HG03060 (cell line): ENCODE measurements at regions not wholly inside any gene's neighbourhood (a gene's known extent, or its start where the extent isn't known, plus 50 kb on each side); places are given as distances from the start of the nearest gene placed in this dataset.
"Not testable (repeated sequence)": the region's sequence is repeated elsewhere in the genome, so short reads cannot be mapped to it uniquely, and the experiment has no call there.

Source experiments
- ATAC-seq: cut with Tn5 transposase; IDR thresholded peaks from one replicate; pipeline ENCODE4 v1.9.1; 2021; ENCODE audit warnings: low read depth, moderate number of reproducible peaks; ENCODE audit not compliant: unreplicated experiment

DNA sequence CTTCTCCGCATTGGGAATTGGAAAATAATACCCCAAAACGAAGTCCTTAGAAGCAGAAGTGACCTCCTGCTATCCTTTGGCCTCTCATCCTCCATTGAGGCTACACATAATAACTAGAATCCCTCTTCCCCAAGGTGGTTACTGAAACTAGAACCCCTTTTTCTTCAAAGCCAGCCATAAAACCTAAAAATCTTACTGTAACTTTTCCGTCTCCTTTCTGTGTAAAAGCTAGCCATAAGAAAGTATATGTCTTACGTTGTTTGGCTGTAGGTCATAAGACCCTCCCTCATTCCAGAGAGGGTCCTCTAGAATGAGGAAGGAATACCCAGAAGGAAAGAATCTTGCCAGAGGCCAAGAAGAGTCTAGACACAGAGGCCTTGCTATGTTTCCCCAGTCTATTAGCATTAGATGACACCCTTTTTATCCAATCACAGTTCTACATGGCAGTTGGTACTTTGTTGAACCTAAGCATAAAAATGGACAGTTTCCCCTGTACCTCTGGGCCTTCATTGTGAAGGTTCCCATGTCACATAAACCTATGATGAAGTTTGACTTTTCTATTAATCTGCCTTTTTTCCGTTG is 133.9 kb upstream of the BTN3A2 start:
- ATAC-seq, result no peak

GRCh38 chr6:26232306-26232939 is 132.6 kb upstream of the BTN3A2 start:
- ATAC-seq, result no peak

DNA sequence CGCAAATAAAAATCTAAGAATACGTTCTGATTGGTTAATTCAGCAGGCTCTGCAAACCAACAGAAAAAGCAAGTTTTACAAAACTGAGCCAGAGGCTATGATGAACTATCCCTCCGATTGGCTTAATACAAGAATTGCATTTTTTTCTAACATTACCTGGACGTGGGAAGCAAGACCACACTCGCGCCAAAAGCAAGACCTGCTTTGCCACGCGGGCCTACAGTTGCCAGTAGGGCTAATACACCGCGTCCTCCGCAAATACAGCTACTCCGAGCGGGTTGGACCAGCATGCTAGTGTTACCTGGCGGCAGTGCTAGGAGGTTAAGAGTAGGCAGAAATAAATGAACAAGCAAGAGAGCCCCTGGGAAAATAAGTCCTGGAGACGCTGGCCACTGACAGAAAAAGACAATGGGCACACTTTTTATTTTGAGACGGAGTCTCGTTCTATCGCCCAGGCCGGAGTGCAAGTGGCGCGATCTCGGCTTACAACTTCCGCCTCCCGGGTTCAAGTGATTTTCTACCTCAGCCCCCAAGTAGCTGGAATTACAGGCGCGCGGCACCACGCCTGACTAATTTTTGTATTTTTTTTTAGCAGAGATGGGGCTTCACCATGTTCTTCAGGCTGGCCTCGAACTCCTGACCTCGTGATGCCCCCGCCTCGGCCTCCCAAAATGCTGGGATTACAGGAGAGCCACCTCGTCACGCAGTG is 131.9 kb upstream of the BTN3A2 start:
- no peak for ATAC-seq

DNA sequence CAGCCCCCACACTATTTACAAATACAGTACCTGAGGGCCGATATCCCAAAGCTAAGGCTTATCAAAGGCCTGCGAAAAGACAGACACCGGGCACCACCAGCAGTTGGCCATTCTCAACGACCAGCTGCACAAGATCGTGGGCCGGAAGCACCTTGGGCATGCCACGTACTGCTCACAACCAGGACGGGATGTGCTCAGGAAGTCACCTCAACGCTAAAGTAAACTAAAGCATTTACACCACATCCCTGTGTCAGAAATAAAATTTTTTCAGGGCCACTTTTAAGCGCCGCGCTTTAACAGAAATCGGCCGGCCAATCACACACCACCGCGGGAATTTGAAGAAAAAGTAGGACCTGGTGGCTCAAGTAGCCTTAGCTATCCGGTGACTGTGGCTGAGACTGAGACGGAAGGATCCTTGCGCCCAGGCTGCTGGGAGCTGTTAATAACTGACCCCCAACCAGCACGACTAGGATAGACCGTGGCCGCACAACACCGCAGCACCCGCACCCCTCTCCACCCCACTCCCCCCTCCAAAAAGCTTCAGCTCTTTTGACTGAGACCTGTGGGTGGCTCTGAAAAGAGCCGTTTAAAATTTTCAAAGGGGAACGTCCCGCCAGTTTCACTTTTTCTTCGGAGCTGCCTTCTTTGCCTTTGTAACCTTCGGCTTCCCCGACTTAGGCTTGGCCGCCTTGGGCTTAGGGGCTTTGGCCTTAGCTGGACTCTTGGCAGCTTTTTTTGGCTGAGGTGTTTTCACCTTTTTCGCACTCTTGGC is 131.2 kb upstream of the BTN3A2 start:
- ATAC-seq, result peak; percentile 14

DNA sequence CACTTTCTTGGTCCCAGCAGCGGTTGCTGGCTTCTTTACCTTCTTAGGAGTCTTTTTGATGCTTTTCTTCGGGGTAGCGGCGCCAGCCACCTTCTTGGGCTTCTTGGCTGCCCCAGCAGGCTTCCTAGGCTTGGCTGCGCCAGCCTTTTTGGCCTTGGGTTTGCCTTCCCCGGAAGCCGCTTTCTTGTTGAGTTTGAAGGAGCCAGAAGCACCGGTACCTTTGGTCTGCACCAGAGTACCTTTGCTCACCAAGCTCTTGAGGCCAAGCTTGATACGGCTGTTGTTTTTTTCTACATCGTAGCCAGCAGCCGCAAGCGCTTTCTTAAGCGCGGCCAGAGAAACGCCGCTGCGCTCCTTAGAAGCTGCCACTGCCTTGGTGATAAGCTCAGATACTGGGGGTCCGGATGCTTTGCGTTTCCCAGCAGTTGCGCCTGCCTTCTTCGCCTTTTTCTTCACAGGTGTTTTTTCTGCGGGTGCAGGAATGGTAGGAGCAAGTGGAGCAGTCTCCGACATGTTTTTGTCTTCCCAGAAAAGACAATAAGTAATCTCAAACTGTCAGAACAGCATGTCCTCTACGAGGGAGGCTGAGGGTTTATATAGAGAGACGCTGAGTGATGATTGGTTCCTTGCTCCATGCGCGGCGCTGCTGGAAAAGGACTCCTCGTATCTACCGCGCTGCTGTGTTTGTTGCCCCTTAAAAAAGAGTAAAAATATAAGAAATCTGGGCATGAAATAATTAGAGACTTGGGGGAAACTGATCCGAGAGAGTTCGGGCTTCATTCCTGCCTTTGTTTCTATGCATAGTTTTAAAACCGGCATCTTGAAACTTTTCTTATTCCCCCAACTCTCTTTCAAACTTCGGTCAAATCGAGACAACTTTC is 130.3 kb upstream of the BTN3A2 start:
- ATAC-seq, result peak; percentile 43

GRCh38 chr6:26235302-26235670 is 129.7 kb upstream of the BTN3A2 start:
- no peak for ATAC-seq

- not testable (repeated sequence) for ATAC-seq
Observed at GRCh38 chr6:26239415-26239814, 125.6 kb upstream of the BTN3A2 start.

GRCh38 chr6:26240157-26241032 is 124.6 kb upstream of the BTN3A2 start:
- no peak for ATAC-seq

DNA sequence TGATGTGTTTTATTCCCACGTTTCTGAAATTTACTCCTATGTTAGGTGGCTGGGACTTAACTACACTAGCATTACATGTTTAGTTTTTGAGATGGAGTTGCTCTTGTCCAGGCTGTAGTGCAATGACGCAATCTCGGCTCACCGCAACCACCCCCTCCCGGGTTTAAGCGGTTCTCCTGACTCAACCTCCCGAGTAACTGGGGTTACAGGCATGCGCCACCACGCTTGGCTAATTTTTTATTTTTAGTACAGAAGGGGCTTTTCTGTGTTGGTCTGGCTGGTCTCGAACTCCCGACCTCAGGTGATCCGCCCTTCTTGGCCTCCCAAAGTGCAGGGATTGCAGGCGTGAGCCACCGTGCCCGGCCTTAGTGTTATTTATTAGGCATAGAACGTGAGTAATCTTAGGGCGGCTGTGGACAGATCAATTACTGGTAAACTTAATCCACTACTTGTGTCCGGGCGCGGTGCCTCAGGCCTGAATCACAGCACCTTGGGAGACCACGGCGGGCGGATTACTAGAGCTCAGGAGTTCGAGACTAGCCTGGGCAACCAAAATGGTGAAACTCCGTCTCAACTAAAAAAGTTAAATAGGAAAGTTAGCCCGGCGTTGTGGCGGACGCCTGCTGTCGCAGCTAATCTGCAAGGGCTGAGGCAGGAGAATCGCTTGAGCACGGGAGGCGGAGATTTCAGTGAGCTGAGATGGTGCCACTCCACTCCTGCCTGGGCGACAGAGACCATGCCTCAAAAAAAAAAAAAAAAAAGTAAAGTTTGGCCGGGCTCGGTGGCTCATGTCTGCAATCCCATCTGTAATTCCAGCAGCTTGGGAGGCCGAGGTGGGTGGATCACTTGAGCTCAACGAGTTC is 123.7 kb upstream of the BTN3A2 start:
- ATAC-seq, result no peak

GRCh38 chr6:26243132-26243531 is 121.9 kb upstream of the BTN3A2 start:
- no peak for ATAC-seq

- ATAC-seq, result no peak
Observed at GRCh38 chr6:26243752-26244151, 121.2 kb upstream of the BTN3A2 start.

- no peak for ATAC-seq
Observed at GRCh38 chr6:26246058-26246457, 118.9 kb upstream of the BTN3A2 start.

GRCh38 chr6:26246553-26246952 is 118.4 kb upstream of the BTN3A2 start:
- ATAC-seq, result no peak

DNA sequence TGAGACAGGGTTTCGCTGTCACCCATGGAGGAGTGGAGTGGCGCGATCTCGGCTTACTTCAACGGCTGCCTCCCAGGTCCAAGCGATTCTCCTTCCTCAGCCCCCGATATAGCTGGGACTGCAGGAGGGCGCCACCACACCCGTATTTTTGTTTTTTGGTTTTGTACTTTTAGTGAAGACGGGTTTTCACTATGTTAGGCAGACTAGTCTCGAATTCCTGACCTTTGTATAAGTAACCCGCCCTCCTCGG is 115.4 kb upstream of the BTN3A2 start:
- ATAC-seq, result no peak

DNA sequence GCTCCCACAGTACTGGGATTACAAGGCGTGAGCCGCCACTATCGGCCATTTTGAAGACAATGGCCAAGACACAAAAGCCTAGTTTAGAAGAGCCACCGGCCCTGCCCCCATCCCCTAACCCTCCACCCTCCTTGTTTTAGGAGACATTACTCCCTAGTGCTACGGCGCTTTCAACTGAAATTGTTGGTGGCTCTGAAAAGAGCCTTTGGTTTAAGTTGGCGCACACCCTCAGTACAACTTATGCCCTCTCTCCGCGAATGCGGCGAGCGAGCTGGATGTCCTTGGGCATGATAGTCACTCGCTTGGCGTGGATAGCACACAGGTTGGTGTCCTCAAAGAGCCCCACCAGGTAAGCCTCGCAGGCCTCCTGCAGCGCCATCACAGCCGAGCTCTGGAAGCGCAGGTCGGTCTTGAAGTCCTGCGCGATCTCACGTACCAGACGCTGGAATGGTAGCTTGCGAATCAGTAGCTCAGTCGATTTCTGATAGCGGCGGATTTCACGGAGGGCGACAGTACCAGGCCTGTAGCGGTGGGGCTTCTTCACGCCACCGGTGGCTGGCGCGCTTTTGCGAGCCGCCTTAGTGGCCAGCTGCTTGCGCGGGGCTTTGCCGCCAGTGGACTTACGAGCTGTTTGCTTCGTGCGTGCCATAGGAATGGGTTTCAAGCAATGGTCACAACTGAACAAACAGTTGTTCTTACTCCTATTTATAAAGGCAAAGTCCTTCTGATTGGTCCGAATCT is 114.9 kb upstream of the BTN3A2 start:
- no peak for ATAC-seq

DNA sequence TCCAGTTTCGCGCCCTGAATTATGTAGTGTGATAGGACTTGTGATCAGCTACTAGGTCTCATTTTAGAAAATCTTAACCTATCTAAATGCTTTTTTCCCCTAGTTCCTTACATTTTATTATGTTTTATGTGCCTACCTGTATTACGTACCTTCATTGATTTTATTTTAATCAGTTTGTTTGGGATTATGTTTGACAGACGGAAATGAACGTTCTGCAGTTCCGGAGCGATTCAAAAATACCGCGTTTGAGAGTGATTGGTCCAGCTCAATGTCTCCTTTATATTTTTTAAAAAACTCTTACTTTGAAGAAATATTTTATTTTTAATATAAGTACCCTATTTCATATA is 114.3 kb upstream of the BTN3A2 start:
- ATAC-seq, result no peak

DNA sequence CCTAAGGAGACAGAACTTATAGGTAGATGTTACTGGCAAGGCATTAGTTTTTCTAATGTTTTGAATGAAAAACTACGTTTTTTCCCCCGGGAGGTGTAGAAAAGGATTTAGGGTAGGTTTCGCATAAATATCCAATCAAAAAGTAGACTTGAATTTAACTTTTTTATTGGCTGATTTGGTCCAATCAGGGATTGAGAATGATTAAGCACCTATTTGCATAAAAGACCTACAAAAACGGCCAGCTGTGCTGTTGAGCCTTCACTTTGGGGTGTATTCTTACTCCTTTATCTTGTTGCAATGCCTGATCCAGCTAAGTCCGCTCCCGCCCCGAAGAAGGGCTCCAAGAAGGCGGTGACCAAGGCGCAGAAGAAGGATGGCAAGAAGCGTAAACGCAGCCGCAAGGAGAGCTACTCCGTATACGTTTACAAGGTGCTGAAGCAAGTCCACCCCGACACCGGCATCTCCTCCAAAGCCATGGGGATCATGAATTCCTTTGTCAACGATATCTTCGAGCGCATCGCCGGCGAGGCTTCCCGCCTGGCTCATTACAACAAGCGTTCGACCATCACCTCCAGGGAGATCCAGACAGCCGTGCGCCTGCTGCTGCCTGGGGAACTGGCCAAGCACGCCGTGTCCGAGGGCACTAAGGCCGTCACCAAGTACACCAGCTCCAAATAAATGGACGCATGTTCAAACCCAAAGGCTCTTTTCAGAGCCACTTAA is 113.5 kb upstream of the BTN3A2 start:
- ATAC-seq, result peak; percentile 45

DNA sequence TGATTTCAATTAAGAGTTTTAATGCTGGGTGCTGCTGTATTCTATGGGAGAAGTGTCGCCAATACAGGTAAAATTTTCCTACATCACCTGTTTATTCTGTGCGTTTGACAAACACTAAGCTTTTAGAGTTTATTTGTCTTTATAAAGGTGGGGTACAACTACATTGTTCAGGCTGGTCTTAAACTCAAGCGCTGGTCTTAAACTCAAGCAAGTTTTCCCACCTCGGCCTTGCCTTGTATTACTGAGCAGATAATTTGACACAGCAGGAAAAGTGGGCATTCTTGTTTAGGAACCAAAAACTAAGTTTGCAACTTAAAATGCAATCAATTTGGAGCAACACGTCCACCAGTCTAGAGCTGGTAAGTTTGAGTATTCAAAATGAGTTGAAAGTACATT is 112.9 kb upstream of the BTN3A2 start:
- ATAC-seq, result no peak
